ENCODE measurements at regions not wholly inside any gene's neighbourhood (a gene's known extent, or its start where the extent isn't known, plus 50 kb on each side); places are given as distances from the start of the nearest gene placed in this dataset.

- H3K9me3 Mint-ChIP-seq, result peaks cover 24% of the 10 kb centered on the region
- peaks cover 56% of the 10 kb centered on the region for H3K4me1 Mint-ChIP-seq
- peaks cover 8% of the 10 kb centered on the region for H3K36me3 Mint-ChIP-seq (ENCODE audit: low read depth)
- H3K27ac Mint-ChIP-seq, result no peak overlapping the region
- no peak overlapping the region for H3K4me3 Mint-ChIP-seq
- H3K27me3 Mint-ChIP-seq (ENCODE audit: low read depth, poor library complexity), result peaks cover 10% of the 10 kb centered on the region
- TF ChIP-seq CTCF (IDR thresholded peaks at IDR 0.05), result no peak
- no peak for DNase-seq
Measured at GRCh38 chr2:234247453-234248180, 197.1 kb downstream of the SPP2 start.

GRCh38 chr2:234245945-234246344, 195.4 kb downstream of the SPP2 start:
- Mint-ChIP-seq H3K4me3 (no peak overlapping the region), H3K36me3 (ENCODE audit: low read depth) (peaks cover 9% of the 10 kb centered on the region), H3K4me1 (peaks cover 57% of the 10 kb centered on the region), H3K27me3 (ENCODE audit: low read depth, poor library complexity) (peaks cover 7% of the 10 kb centered on the region), H3K27ac (no peak overlapping the region), H3K9me3 (peaks cover 26% of the 10 kb centered on the region)
- no peak for TF ChIP-seq CTCF (IDR thresholded peaks at IDR 0.05)
- DNase-seq, result no peak

GRCh38 chr2:234243871-234244565, 193.5 kb downstream of the SPP2 start:
- Mint-ChIP-seq H3K36me3 (ENCODE audit: low read depth) (peaks cover 21% of the 10 kb centered on the region), H3K4me1 (peaks cover 52% of the 10 kb centered on the region), H3K4me3 (no peak overlapping the region), H3K9me3 (peaks cover 36% of the 10 kb centered on the region), H3K27me3 (ENCODE audit: low read depth, poor library complexity) (peaks cover 4% of the 10 kb centered on the region), H3K27ac (no peak overlapping the region)
- DNase-seq, result no peak
- TF ChIP-seq CTCF (IDR thresholded peaks at IDR 0.05), result no peak

- H3K27ac Mint-ChIP-seq, result peak overlapping the region; percentile 70
- H3K9me3 Mint-ChIP-seq, result peaks cover 39% of the 10 kb centered on the region
- H3K36me3 Mint-ChIP-seq (ENCODE audit: low read depth), result peaks cover 23% of the 10 kb centered on the region
- H3K4me1 Mint-ChIP-seq, result peaks cover 52% of the 10 kb centered on the region
- DNase-seq, result no peak
- no peak for TF ChIP-seq CTCF (IDR thresholded peaks at IDR 0.05)
- no peaks in the 10 kb centered on the region for H3K27me3 Mint-ChIP-seq (ENCODE audit: low read depth, poor library complexity)
- peak overlapping the region; percentile 52 for H3K4me3 Mint-ChIP-seq
Measured at GRCh38 chr2:234242459-234242836, 191.9 kb downstream of the SPP2 start.

GRCh38 chr2:234241656-234242458, 191.4 kb downstream of the SPP2 start:
- Mint-ChIP-seq H3K27me3 (ENCODE audit: low read depth, poor library complexity) (peaks cover 3% of the 10 kb centered on the region), H3K9me3 (peaks cover 39% of the 10 kb centered on the region), H3K36me3 (ENCODE audit: low read depth) (peaks cover 23% of the 10 kb centered on the region), H3K4me1 (peaks cover 52% of the 10 kb centered on the region), H3K27ac (peak overlapping the region; percentile 70), H3K4me3 (peak overlapping the region; percentile 52)
- no peak for TF ChIP-seq CTCF (IDR thresholded peaks at IDR 0.05)
- DNase-seq, result peak; percentile 54

Measured in nephron progenitor cell (in vitro differentiated cells).